ENCODE measurements at regions not wholly inside any gene's neighbourhood (a gene's known extent, or its start where the extent isn't known, plus 50 kb on each side); places are given as distances from the start of the nearest gene placed in this dataset.
"Not testable (repeated sequence)": the region's sequence is repeated elsewhere in the genome, so short reads cannot be mapped to it uniquely, and the experiment has no call there.

- no peak overlapping the region for H3K27ac ChIP-seq (ENCODE audit: low read depth, low read length)
- H3K9me3 ChIP-seq (ENCODE audit: control insufficient read depth in 1 of 2, insufficient read depth in 1 of 2, low read depth in 1 of 2, low read length in 2 of 2): no peaks in the 10 kb centered on the region
- H2AFZ ChIP-seq (ENCODE audit: low read depth, low read length, poor library complexity, severe bottlenecking): no peak overlapping the region
- intact Hi-C loops (cut with micrococcal nuclease): no loop called here
- 0 out of 2 replicates have a peak, but pooled peaks cover 19% of the 10 kb centered on the region for H3K27me3 ChIP-seq (ENCODE audit: insufficient read depth, low read length)
- DNase-seq (ENCODE audit: low read depth, low spot score) (no peak), ATAC-seq (no peak)
- no peaks in the 10 kb centered on the region for H3K9me2 ChIP-seq (ENCODE audit: insufficient read depth)
- ChIA-PET POLR2A (interaction anchor here (0.8 kb wide), 1 partner anchor 15 kb away, joined by 3 read pairs; no protein-coding TSS in a partner anchor), RAD21 (ENCODE audit: low non-redundant PET in 1 of 2, low total read pairs in 2 of 2, uncharacterized antibody in 2 of 2, unreplicated experiment in 2 of 2) (no interaction called here), CTCF (no interaction called here)
- H3K36me3 ChIP-seq (ENCODE audit: control insufficient read depth in 1 of 2, insufficient read depth in 2 of 2, low read length in 2 of 2): no peaks in the 10 kb centered on the region
- no peak overlapping the region for H3K9ac ChIP-seq (ENCODE audit: low read length)
- H3K4me3 ChIP-seq (replicated peaks in 1 of 2; ENCODE audit: low read depth in 1 of 2, low read length in 2 of 2): no peak overlapping the region
- no peaks in the 10 kb centered on the region for H3K79me2 ChIP-seq (ENCODE audit: insufficient read depth, low read length)
- no peak for TF ChIP-seq ZBTB33 (IDR thresholded peaks at IDR 0.05; ENCODE audit: extremely low read depth, insufficient replicate concordance, low read length)
- TF ChIP-seq SRF (IDR thresholded peaks at IDR 0.05; ENCODE audit: low read depth): no peak
- no peak for TF ChIP-seq CBX3 (IDR thresholded peaks at IDR 0.05; ENCODE audit: low read depth)
- no peak for TF ChIP-seq ELF1 (IDR thresholded peaks at IDR 0.05; ENCODE audit: borderline replicate concordance, low read depth)
- no peak for TF ChIP-seq REST (IDR thresholded peaks at IDR 0.05; ENCODE audit: low read depth)
- no peak for TF ChIP-seq YY1 (IDR thresholded peaks at IDR 0.05; ENCODE audit: extremely low read depth, insufficient replicate concordance, low read depth, low read length)
- TF ChIP-seq EZH2 (IDR thresholded peaks at IDR 0.05): no peak
- TF ChIP-seq POLR2AphosphoS5 (IDR thresholded peaks at IDR 0.05; ENCODE audit: low read depth, low read length): no peak
- no peak overlapping the region for H3K4me2 ChIP-seq (ENCODE audit: low read length)
- H4K20me1 ChIP-seq (ENCODE audit: insufficient read depth): no peaks in the 10 kb centered on the region
- BruUV-seq (replicated peaks): no TSS peak
- H3K4me1 ChIP-seq (ENCODE audit: control insufficient read depth in 1 of 2, insufficient read depth in 2 of 2, low read length in 2 of 2): no peaks in the 10 kb centered on the region
Measured at GRCh38 chr15:34653992-34654391, 70.5 kb upstream of the GOLGA8B start.

- POLR2A ChIA-PET; BruUV-seq (replicated peaks); H3K36me3 ChIP-seq (ENCODE audit: control insufficient read depth in 1 of 2, insufficient read depth in 2 of 2, low read length in 2 of 2); H3K4me3 ChIP-seq (replicated peaks in 1 of 2; ENCODE audit: low read depth in 1 of 2, low read length in 2 of 2); RAD21 ChIA-PET (ENCODE audit: low non-redundant PET in 1 of 2, low total read pairs in 2 of 2, uncharacterized antibody in 2 of 2, unreplicated experiment in 2 of 2); intact Hi-C loops (cut with micrococcal nuclease); CTCF ChIA-PET; H3K9ac ChIP-seq (ENCODE audit: low read length); ATAC-seq; H3K4me1 ChIP-seq (ENCODE audit: control insufficient read depth in 1 of 2, insufficient read depth in 2 of 2, low read length in 2 of 2); H4K20me1 ChIP-seq (ENCODE audit: insufficient read depth); H3K27ac ChIP-seq (ENCODE audit: low read depth, low read length); H3K4me2 ChIP-seq (ENCODE audit: low read length); H3K9me2 ChIP-seq (ENCODE audit: insufficient read depth); H3K9me3 ChIP-seq (ENCODE audit: control insufficient read depth in 1 of 2, insufficient read depth in 1 of 2, low read depth in 1 of 2, low read length in 2 of 2); H2AFZ ChIP-seq (ENCODE audit: low read depth, low read length, poor library complexity, severe bottlenecking); DNase-seq (ENCODE audit: low read depth, low spot score); H3K79me2 ChIP-seq (ENCODE audit: insufficient read depth, low read length): not testable (repeated sequence)
- H3K27me3 ChIP-seq (ENCODE audit: insufficient read depth, low read length): 0 out of 2 replicates have a peak, but pooled peaks cover 19% of the 10 kb centered on the region
Measured at GRCh38 chr15:34653326-34653725, 69.9 kb upstream of the GOLGA8B start.
